GM18499 (cell line): ENCODE measurements at regions not wholly inside any gene's neighbourhood (a gene's known extent, or its start where the extent isn't known, plus 50 kb on each side); places are given as distances from the start of the nearest gene placed in this dataset.

Experiments used
- ATAC-seq: cut with Tn5 transposase; IDR thresholded peaks from one replicate; pipeline ENCODE4 v1.9.1; 2021; ENCODE audit warnings: moderate number of reproducible peaks; ENCODE audit not compliant: insufficient read depth, unreplicated experiment

DNA sequence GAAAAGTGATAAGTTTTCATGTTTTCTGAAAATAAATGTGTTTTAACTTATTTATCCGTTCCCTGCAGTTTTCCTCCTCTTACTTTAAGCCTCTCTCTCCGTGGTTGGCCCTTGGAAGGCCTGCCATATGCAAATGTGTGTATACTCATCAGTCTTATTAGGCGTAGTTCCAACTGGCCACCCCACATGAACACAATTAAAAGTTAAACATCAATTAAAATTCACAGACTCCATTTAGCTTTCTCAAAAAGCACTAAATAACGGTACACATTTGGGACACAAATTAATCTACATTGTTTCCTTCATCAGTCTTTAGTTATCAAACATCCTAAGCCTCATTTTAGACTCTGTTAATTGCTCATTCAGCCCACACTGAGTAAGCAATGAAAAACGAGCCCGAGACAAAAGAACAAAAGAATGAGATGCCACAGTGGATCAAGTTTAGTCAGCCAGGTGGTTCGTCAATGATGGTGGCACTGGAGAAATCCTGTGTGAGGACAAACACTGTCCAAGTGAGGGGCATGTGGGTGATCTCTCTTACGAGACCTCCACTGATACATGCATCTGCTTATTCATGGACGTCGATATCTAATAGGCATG, 76.0 kb upstream of the TMCC3 start:
- no peak for ATAC-seq

DNA sequence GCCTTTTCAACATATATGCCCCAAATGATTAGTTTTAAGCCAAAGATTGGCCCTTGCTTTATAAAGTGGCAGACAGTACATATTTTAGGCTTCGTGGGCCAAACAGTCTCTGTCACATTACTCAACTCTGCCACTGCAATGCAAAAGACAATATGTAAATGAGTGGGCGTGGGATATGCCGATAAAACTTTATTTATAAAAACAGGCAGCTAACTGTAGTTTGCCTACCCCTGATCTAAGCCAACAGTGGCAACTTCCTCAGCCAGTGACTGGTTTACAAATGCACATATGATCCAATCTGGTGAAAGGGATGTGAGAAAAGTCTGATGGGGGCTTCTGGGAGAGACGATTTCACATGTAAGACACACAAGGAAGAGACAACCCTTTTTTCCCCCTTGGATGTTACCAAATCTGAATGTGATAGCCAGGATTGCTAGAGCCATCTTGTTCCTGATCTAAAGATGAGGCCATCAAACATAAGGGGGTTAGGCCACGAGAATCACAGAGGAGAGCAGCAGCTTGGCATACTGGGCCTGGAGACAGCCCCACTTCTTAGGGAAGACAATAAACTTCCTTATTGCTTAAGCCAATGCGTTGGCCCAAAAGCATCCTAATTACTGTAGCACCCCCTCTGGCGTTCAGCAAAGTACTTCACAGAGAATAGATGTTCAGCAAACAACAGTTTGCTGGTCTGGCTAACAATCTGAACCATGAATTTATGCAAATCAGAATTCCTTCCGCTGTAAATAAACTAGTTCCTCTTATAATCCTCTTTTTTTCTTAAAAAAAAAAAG, 75.2 kb upstream of the TMCC3 start:
- ATAC-seq: no peak

DNA sequence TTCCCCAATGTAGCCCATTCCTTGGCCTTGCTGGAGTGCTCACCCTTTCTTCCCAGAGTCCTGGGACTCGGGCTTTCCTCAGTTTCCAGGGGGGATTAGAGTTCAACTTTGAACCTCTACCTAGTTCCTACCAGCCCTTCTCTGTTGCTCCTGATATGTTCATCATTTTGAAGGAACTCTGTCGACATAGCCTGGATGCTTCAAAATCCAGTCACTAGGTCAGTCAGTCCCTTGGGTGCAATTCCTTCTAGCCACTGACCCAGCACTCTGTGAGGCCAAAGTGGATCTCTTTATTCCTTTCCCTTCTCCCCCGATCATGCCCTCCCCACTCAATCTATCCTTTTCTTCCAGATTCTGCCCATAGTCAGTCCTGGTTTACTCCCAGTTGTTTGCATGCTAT, 72.3 kb upstream of the TMCC3 start:
- ATAC-seq: no peak

DNA sequence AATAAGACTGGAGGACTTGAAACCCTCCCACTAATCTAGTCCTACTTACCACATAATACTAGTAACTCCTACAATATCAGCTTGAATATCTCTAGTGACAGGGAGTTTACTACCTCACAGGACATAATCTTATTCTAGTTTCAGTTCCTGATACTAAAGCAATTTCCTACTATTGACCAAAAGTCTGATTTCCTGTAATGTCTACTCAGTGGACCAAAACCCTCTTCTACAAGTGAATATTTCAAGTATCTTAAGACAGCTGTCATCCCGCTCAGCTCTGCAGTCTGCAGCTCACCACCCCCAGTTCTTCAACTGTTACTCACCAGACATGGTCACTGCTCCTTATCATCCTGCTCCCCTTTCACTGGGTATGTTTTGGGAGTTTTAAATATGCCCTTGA, 70.8 kb upstream of the TMCC3 start:
- peak; percentile 89 for ATAC-seq

DNA sequence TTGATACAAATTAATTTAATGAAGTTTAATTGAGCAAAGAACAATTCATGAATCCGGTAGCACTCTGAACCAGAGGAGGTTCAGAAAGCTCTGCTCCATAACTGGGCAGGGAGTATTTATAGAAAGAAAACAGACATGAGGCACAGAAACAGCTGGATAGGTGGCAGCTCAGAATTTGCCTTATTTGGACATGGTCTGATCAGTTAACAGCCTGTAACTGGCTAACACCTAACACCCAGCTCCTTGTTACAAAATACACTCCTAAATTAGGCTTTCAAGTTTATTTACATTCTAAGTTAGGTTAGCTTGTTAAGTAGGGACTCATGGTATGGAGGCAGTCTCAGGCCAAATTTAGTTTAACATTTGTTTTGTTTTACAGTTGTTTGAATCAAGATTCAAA, 67.8 kb upstream of the TMCC3 start:
- no peak for ATAC-seq

DNA sequence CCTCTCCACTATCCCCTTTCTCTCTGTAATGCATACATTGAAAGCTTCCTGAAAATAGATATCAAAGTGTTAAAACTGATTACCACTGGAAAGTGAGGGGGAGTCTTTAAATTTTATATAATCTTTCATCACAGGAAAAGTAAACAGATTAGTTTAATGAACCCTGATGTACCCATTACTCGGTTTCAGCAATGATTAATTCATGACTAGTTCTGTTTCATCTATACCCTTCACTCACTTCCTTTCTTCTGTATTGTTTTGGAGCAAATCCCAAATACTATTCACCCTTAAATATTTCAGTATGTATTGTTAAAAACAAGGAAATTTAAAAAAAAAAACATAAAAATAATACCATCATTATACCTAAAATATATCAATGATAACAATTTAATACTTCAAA, 67.3 kb upstream of the TMCC3 start:
- ATAC-seq: no peak

DNA sequence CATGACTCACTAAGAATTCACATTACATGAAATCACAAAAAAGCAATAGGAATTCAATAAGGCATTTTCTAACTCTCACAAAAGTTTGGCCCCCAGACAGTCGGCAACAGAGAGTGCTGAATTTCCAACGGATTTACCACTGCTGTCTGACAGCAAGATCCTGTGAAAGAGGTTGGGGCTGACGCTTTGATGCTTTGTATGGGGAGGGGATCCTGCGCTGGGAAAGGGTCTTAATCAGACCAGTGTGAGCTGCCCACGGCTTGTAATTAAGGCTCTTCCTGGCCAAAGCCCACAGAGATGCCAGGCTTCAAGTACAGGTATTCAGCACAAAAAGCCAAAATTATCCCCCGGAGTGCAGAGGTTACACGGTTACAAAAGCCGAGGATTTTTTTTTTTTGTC, 66.8 kb upstream of the TMCC3 start:
- ATAC-seq: no peak

DNA sequence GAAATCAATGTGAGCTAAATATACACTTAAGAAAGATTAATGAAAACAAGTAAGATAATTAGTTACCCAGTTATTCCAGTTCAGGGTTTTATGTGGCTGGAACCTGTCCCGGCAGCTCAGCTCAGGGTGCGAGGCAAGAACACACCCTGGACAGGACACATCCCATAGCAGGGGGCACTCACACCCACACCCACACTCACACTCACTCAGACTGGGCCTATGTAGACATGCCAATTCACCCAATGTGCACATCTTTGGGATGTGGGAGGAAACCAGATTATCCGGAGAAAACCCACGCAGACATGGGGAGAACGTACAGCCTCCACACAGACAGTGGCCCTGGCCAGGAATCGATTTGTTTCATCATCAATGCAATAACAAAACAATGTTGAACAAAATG, 66.0 kb upstream of the TMCC3 start:
- ATAC-seq: no peak

DNA sequence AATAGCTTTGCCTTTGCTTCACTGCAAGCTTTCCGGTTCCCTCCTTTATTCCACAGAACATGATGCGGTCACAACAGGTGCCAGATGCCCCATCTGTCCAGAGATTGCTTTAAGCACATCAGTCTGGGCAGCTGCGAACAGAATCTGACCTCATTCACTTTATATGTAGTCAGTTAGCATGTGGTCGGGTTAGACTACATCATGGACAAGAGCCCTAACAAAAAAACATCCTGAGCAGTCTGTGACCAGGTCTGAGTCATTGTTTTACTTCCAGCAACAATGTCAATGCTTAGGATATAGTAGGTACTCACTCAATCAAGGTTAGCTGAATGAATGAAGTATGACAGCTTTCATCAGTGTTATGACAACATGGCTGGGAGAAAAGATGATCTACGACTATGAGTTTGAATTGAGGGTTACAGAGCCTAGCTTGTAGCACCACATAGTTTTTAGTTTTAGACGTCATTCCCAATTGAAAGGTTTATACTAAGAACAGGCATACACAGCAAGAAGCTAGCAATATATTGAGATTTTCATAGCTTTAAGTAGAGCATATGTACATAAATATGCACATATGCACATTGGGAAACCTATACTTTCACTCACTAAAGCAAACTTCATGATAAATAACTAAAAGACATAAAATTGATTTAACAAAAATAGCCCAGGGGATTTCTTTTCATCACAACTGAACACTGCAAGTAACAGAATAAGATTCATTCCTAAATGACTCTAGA, 64.2 kb upstream of the TMCC3 start:
- ATAC-seq: no peak

DNA sequence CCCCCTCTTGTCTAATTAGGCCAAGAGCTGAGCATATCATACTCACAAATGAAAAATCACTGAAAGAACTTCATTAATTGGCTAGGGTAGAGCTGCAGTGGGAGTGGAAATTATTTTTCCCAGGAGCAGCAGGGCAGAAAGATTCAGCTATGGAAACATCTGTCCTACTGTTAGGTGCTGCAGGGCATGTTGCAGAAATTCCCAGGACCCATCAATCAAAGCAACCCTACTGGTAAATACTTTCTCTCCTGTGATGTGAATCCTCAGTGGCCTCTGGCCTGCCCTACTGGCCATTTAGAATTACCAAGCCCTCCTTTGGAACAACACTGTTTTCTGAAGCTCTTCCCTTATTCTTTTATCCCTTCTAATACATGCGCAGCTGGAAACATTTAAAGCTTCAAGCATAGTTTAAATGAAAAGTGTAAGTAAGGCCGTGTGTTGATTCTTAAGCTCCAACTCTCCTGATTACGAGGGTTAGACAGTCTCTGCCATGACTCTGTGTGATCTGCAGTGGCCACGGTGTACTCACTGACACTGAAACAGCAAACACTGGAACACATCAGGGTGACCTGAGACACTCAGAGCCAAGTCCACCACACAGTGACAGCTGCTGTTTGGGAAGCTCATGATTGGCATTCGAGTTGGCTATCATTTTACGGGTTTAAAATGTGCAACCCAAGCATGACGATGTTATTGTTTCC, 62.6 kb upstream of the TMCC3 start:
- ATAC-seq: no peak

DNA sequence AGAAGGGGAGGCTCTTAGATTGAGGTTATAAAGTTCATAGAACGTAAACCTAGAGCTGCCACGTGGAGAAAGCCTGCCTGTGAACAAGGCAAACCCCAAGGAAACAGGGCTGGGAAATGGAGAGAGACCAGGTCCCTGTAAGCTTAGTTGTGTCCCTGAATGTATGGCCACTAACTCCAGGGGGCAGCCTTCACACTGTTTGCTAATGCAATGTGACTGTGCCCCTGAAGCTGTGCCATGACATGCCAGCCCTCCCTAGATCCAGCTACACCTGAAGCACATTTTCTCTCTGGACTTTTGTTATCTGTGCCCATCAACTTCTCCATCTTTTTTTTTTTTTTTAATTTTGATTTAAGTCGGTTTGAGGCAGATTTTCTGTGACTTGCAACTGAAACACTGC, 60.6 kb upstream of the TMCC3 start:
- no peak for ATAC-seq

DNA sequence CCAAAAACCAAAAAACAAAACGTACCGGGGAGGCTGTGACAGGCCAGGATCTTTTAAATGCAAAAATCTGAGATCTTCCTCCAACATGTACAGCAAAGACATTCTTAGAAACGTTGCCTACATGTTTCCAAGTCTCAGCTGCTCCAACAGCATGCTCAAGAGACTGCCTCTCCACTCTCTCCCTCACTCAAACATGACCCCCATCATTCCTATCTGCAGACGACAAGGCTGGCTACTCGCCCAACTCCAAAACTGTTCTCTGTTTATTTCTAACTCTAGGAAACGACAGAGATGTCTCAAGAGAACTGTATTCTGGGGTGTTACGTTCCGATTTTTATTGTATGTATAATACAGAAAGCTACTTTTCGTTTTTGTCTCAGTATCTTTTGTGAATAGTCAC, 57.5 kb upstream of the TMCC3 start:
- ATAC-seq: no peak

DNA sequence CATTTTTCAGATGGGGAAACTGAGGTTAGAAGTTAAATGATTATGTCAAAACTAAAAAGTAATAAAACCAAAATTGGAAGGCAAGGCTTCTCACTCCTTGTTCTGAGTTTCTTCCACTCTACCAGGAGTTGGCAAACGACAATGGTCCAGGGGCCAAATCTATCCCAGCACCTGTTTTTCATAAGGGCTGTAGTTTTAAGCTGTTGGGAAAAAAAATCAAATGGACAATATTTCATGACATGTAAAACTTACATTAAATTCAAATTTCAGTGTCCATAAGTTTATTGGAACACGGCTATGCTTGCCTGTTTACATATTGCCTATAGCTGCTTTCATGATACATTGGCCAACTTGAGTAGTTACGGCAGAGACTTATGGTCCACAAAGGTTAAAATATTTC, 56.7 kb upstream of the TMCC3 start:
- no peak for ATAC-seq

DNA sequence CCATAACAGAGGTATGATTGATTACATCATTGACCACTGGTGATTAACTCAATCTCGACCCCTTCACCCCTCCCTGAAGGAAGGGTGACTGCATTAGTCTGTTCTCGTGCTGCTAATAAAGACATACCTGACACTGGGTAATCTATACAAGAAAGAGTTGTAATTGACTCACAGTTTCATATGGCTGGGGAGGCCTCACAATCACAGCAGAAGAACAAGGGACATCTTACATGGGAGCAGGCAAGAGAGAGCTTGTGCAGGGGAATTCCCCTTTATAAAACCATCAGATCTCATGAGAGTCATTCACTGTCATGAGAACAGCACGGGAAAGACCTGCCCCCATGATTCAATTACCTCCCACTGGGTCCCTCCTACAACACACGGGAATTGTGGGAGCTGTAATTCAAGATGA, 55.9 kb upstream of the TMCC3 start:
- ATAC-seq: no peak

DNA sequence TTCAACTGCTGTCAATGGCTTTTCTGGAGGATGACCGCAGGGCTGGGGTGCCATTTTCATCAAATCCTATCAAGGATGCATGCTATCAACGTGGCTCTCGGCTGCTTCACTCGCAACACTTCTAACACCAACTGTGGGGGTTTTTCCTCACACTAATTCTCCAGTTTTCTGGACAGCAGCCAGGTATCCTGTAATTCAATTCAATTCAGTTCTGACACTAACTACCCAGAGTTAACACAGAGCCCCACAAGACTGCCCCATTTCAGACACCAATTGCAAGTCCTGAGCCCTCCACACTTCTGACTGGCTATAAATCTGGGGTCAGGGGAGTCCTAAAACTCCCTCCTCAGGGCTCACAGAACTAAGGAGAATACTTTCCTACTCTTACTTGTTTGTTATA, 55.3 kb upstream of the TMCC3 start:
- no peak for ATAC-seq

DNA sequence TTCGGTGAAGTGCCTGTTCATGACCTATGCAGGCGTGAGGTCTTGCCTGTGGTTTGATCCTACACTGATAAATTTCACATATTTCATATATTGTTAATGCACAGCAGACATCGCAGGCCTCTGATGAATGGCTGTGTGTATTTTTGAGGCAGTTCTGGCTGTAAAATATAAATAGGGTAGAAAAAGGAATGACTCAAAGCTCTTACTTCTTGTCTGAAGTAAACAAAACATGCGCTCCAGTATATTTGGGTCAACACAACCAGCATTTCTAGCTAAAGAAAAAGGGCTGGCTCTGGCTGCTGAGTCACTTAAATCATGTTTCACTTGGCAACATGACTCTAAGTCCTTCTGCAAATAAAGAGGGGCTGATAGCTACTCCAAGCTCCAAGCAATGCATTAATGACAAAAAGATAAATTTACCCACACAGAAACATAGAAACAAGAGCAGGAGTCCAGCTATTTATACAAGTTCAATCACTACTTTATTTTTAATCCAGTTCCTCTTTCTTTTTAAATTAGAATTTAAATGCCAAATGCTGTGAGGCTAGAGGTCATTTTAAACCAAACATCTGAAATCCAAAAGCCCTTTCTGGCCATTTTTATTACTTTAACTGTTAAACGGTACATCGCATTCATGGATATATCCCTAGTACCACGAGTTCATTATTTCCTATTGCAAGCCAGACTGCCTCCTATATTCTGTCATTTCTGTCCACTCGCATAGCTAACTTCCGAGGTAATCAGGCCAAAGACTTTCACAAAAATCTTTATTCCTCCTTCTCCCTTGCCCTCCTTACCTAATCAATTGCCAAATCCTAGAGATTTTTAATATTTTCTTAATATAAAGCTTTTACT, 54.3 kb upstream of the TMCC3 start:
- no peak for ATAC-seq

DNA sequence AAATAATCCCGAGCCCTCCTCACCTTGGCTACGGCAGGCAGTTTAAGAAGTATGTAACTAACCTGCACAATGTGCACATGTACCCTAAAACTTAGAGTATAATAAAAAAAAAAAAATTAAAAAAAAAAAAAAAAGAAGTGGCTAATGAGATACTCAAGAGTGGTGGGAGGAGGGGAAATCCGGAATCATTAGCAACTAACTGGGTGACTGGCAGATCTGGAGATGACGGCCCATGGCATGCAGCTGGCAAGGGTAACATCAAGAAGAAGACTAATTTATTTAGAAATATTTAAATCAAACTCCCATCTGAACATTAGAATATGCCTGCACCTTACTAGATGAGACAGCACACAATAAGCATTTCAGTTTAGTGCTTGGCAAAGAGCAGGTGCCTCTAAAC, 52.3 kb upstream of the TMCC3 start:
- ATAC-seq: no peak

DNA sequence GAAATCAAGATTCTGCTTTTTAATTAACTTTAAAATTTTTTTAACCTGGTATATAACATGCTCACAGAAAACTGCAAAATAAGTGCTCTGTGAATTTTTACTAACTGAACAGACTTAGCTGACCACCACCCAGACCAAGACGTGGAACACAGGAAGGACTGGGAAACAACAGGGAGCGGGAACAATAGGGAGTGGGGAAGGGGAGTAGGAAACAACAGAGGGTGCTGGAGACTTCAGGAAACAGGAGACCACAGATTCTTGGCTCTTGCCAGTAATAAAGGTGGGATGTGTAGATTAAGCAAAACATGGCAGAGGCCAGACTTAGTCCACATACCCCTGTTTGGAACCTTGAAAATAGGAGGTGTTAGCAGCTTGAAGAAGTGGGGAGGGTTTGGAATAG, 51.4 kb upstream of the TMCC3 start:
- ATAC-seq: no peak

DNA sequence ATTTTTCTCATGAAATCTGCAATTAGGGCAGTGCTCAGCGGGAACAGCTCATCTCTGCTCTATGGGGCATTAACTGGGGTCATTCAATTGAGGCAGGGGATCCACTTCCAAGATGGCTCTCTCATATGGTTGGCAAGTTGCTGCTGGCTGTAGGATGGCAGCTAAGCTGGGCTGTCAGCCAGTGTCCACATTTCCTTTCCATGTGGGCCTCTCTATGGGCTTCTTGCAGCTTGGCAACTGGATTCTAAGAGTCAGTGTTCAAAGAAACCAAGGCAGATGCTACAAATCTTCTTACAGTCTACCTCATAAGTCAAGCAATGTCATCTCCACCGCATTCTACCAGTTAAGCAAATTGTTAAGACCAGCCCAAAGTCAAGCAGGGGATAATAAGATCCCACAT, 50.3 kb upstream of the TMCC3 start:
- ATAC-seq: no peak
